C4-2B (cell line): ENCODE measurements at regions not wholly inside any gene's neighbourhood (a gene's known extent, or its start where the extent isn't known, plus 50 kb on each side); places are given as distances from the start of the nearest gene placed in this dataset.

Source experiments
- H3K27ac ChIP-seq: fragments of 450-650 bp; 2 replicates; pipeline ENCODE4 v1.5.1; 2017
- ZFX ChIP-seq: fragments of 450-650 bp; IDR thresholded peaks from 2 replicates; pipeline ENCODE4 v1.6.1; 2017
- TF ChIP-seq, protein P1 (sequence below): fragments of 450-650 bp; conservative IDR thresholded peaks from 2 replicates; pipeline ENCODE4 v1.5.1; 2017; ENCODE audit warnings: mild to moderate bottlenecking

DNA sequence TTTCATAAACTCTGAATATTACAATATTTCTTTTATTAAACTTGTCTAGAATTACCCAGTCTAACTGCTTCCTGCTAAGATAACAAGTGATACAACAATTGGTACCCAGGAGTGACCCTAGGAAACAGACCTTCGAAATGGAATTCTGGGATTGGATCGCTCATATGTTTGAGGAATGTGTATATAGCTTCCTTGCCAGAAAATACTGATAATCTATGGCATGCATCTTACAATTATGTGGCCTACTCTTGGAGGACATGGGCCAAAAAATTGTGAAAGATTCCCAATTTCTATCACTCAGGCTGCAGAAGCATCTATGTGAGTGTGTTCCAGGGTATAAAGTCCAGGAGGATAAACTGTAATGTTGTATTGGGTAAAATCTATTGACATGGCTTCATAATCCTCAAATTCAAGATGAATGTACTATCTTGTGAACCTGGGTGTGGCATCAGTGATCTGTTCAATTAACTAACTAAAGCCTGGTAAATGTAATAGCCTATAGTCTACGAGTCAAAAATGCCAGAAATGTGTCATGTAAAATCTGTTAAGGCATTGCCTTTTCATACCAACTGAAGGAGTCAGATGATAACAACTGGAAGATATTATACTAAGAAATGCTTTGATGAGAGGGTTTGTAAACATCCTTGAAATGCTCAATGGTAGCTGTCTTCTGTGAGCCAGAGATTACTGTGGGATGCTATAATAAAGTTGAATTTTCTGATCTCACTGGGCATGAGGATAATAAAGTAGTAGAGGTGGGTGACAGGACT is 1499.3 kb downstream of the PCDH7 start:
- TF ChIP-seq ZFX, result no peak
- TF ChIP-seq, protein P1, sequence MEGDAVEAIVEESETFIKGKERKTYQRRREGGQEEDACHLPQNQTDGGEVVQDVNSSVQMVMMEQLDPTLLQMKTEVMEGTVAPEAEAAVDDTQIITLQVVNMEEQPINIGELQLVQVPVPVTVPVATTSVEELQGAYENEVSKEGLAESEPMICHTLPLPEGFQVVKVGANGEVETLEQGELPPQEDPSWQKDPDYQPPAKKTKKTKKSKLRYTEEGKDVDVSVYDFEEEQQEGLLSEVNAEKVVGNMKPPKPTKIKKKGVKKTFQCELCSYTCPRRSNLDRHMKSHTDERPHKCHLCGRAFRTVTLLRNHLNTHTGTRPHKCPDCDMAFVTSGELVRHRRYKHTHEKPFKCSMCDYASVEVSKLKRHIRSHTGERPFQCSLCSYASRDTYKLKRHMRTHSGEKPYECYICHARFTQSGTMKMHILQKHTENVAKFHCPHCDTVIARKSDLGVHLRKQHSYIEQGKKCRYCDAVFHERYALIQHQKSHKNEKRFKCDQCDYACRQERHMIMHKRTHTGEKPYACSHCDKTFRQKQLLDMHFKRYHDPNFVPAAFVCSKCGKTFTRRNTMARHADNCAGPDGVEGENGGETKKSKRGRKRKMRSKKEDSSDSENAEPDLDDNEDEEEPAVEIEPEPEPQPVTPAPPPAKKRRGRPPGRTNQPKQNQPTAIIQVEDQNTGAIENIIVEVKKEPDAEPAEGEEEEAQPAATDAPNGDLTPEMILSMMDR, result no peak
- no peak overlapping the region for H3K27ac ChIP-seq

DNA sequence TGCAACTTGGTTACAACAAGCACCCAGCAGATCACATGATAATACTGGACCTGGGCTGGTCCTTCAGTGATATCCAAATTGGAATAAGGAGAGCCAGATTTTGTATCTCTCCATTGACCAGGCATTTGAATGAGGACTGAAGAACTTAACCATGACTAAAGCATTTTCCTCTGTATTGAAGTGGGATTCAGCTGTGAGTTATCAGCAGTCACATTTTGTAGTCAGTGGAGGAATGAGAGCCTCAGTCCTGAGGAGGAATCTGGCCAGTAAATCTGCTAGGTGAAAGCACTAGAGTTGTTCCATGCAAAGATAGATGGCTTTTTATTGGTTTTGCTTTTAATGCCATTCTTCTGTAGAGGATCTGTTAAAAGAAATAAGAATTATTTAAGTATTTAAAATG is 1506.0 kb downstream of the PCDH7 start:
- no peak overlapping the region for H3K27ac ChIP-seq
- TF ChIP-seq ZFX, result no peak
- TF ChIP-seq, protein P1, result no peak

DNA sequence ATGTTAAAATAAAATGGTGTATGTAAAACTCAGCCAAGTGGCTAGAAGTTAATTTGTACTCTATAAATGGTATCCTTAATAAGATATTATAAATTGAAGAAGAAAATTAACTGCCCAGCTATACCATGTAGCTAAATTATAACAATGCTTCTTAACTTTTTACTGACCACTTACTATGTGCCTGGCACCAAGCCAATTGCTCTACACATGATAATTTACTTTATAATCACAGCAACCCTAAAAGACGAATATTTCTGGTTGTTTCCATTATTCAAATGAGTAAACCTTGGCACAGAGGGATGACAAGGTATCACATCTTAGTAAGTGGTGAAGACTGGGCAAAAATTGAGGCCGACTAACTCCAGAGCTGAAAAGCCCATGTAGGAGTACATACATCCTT is 1506.6 kb downstream of the PCDH7 start:
- TF ChIP-seq, protein P1, result no peak
- no peak for TF ChIP-seq ZFX
- H3K27ac ChIP-seq, result no peak overlapping the region

DNA sequence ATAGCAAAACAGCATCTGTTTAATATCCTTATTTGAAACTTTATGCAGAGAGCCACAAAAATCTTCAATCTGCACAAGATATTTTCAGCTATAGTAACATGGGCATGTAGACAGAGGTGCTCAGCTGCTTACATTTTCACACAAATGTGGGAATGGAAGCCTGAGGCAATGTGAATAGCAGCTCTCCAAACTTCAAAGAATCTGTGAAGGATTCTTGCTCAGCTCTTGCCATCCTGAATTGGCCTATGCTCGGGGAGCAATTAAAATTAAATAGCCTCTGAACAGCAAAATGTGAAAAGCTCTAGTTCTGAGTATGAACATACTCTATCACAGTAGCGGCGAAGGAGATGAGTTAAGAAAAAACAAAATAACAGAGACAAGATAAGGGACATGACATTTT is 1523.8 kb downstream of the PCDH7 start:
- no peak overlapping the region for H3K27ac ChIP-seq
- TF ChIP-seq ZFX, result no peak
- TF ChIP-seq, protein P1, result no peak

DNA sequence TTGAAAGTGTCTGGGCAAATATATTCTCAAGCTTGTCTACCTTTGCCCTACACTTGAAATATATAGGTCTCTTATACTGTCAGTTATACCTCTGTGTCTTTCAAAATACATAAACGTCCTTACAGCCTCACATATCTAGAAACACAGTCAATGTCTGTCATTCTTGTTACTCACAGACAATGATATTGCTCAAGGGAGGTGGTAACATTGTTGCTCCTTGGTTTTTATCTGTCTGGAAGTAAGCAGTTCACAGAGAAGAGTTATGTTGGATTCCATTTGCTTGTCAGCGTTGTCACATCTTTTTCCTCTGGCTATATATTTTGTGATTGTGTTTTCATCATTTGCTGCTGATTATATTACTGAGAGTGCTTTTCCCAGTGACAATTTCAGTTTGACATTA is 1528.9 kb downstream of the PCDH7 start:
- H3K27ac ChIP-seq, result no peak overlapping the region
- no peak for TF ChIP-seq ZFX
- TF ChIP-seq, protein P1, result no peak

DNA sequence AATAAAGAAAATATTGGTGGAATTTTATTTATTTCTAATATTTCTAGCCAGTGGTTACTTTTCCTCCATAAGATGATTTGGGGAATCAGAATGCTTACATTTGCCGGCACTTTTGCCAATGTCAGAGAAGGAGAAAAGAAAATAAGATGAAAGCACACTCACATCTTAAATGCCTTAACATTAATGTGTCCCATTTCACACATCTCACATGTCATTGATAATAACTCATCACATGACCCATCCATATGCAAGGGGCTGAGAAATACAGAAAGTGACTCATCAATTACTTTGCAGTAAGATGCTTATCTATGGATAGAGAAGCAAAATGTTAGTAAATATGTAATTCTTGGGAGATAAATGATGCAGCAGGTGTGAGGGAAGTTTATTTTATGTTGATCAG is 1531.0 kb downstream of the PCDH7 start:
- no peak overlapping the region for H3K27ac ChIP-seq
- no peak for TF ChIP-seq ZFX
- TF ChIP-seq, protein P1, result no peak

DNA sequence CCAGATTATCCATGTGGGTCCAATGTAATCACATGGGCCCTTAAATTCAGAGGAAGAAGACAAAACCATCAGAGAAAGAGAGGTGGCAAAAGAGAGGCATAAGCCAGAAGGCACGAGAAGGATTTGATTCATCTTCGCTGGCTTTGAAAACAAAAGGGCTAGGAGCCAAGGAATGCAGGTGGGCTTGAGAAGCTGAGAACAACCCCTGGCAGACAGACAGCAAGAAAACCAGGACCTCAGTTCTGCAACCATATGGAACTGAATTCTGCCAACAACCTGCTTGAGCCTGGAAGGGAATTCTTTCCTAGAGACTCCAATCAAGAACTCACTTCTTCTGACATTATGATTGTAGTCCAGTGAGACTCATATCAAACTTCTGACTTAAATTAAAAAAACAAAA is 1531.8 kb downstream of the PCDH7 start:
- no peak overlapping the region for H3K27ac ChIP-seq

More for the DNA sequence above, 1531.8 kb downstream of the PCDH7 start:
- TF ChIP-seq, protein P1, result no peak
- no peak for TF ChIP-seq ZFX
